Thoracic aorta (tissue), 2 donors: ENCODE measurements at regions not wholly inside any gene's neighbourhood (a gene's known extent, or its start where the extent isn't known, plus 50 kb on each side); places are given as distances from the start of the nearest gene placed in this dataset.

ENCODE experiments used
- ATAC-seq: fragments of 150-250 bp; one replicate; pipeline ENCODE4 v1.8.0; 2017; ENCODE audit warnings: low read depth; ENCODE audit not compliant: insufficient number of reproducible peaks, low FRiP score
- DNase-seq: peaks from one replicate; pipeline ENCODE4 v3.0.0-alpha.2; 2020; ENCODE audit warnings: low spot score
- H3K27ac ChIP-seq, 2 donors: fragments of 200-600 bp; sonication (generic); 1 replicate in 1 of 2; 2 replicates in 1 of 2; pipeline ENCODE4 v1.5.1; 2016; ENCODE audit warnings: mild to moderate bottlenecking in 2 of 2, moderate library complexity in 2 of 2
- H3K27me3 ChIP-seq: fragments of 200-600 bp; sonication (generic); replicated peaks from 2 replicates; pipeline ENCODE4 v1.6.0; 2016; ENCODE audit warnings: mild to moderate bottlenecking; ENCODE audit not compliant: insufficient read depth
- H3K36me3 ChIP-seq: fragments of 200-600 bp; sonication (generic); one replicate; pipeline ENCODE4 v1.5.1; 2016
- H3K4me1 ChIP-seq, 2 donors: fragments of 200-600 bp; sonication (generic); 1 replicate in 1 of 2; 2 replicates in 1 of 2; pipeline versions ENCODE4 v1.5.1 to v1.6.0; 2016; ENCODE audit warnings: low read depth in 2 of 2, mild to moderate bottlenecking in 1 of 2; ENCODE audit not compliant: control insufficient read depth in 1 of 2
- H3K4me3 ChIP-seq: fragments of 200-600 bp; sonication (generic); 2 replicates; pipeline ENCODE4 v1.5.1; 2016; ENCODE audit warnings: mild to moderate bottlenecking
- H3K9me3 ChIP-seq: fragments of 200-600 bp; sonication (generic); 2 replicates; pipeline ENCODE4 v1.5.1; 2016
- TF ChIP-seq, protein P1 (sequence below): fragments of 200-600 bp; sonication (generic); IDR thresholded peaks from one replicate; pipeline ENCODE4 v1.5.1; 2019; ENCODE audit warnings: antibody characterized with exemption

DNA sequence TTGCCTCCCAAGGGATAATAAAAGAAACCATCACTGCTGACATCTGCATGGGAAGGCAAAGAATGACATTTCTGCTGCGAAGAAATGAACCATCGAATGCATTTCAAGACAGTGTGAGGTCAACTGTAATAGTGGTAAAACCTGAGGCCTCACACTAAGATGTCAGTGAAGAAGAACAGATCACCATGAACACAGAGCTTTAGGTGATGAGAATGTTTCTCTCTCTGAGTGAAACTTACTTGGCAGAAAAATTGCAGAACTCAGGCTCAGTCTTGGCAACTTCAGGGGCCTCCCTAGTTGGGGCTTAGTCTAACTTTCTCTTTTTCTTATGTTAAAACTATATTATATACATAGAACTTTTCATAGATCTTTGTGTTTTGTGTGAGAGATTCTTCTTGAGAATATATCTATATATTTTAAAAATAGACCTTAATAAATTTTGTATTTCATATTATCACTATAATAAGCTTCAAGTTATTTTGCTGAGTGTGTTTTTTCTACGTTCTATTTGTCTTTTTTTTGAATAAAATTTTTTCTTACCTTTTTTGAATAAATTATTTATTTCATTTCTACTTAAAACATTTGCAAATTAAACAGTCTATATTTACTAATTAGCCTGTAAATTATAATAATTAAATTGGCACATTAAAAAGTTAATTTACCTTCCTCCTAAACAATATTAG lies 427.5 kb upstream of the TRIB2 start:
- H3K27ac ChIP-seq, result no peak overlapping the region
- DNase-seq (no peak), ATAC-seq (no peak)
- H3K36me3 ChIP-seq, result no peaks in the 10 kb centered on the region
- H3K9me3 ChIP-seq, result no peaks in the 10 kb centered on the region
- TF ChIP-seq, protein P1, sequence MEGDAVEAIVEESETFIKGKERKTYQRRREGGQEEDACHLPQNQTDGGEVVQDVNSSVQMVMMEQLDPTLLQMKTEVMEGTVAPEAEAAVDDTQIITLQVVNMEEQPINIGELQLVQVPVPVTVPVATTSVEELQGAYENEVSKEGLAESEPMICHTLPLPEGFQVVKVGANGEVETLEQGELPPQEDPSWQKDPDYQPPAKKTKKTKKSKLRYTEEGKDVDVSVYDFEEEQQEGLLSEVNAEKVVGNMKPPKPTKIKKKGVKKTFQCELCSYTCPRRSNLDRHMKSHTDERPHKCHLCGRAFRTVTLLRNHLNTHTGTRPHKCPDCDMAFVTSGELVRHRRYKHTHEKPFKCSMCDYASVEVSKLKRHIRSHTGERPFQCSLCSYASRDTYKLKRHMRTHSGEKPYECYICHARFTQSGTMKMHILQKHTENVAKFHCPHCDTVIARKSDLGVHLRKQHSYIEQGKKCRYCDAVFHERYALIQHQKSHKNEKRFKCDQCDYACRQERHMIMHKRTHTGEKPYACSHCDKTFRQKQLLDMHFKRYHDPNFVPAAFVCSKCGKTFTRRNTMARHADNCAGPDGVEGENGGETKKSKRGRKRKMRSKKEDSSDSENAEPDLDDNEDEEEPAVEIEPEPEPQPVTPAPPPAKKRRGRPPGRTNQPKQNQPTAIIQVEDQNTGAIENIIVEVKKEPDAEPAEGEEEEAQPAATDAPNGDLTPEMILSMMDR, result no peak
- H3K4me3 ChIP-seq, result no peak overlapping the region
- H3K27me3 ChIP-seq, result no peaks in the 10 kb centered on the region
- H3K4me1 ChIP-seq, result peaks cover 0 to 13% of the 10 kb centered on the region in 2 donors

GRCh38 chr2:12291303-12291702 lies 425.4 kb upstream of the TRIB2 start:
- Histone ChIP-seq H3K27me3 (no peaks in the 10 kb centered on the region), H3K9me3 (no peaks in the 10 kb centered on the region), H3K4me1 (peaks cover 0 to 13% of the 10 kb centered on the region in 2 donors), H3K27ac (no peak overlapping the region), H3K36me3 (no peaks in the 10 kb centered on the region), H3K4me3 (no peak overlapping the region)
- no peak for DNase-seq
- ATAC-seq, result no peak
- TF ChIP-seq, protein P1, result no peak

- no peak overlapping the region for H3K4me3 ChIP-seq
- H3K9me3 ChIP-seq, result no peaks in the 10 kb centered on the region
- DNase-seq (no peak), ATAC-seq (no peak)
- H3K27ac ChIP-seq, result no peak overlapping the region
- TF ChIP-seq, protein P1, result no peak
- H3K4me1 ChIP-seq, result no peaks in the 10 kb centered on the region
- no peaks in the 10 kb centered on the region for H3K27me3 ChIP-seq
- H3K36me3 ChIP-seq, result no peaks in the 10 kb centered on the region
Observed at GRCh38 chr2:12293874-12294273, 422.9 kb upstream of the TRIB2 start.

- ATAC-seq (no peak), DNase-seq (no peak)
- Histone ChIP-seq H3K9me3 (no peaks in the 10 kb centered on the region), H3K27me3 (no peaks in the 10 kb centered on the region), H3K36me3 (no peaks in the 10 kb centered on the region), H3K4me3 (no peak overlapping the region), H3K4me1 (peaks cover 3 to 10% of the 10 kb centered on the region in 2 donors), H3K27ac (no peak overlapping the region)
- TF ChIP-seq, protein P1, result no peak
Observed at GRCh38 chr2:12295856-12296519, 420.7 kb upstream of the TRIB2 start.

- ATAC-seq (no peak), DNase-seq (no peak)
- H3K27me3 ChIP-seq, result no peaks in the 10 kb centered on the region
- H3K36me3 ChIP-seq, result no peaks in the 10 kb centered on the region
- peaks cover 3 to 10% of the 10 kb centered on the region in 2 donors for H3K4me1 ChIP-seq
- H3K9me3 ChIP-seq, result no peaks in the 10 kb centered on the region
- no peak overlapping the region for H3K27ac ChIP-seq
- H3K4me3 ChIP-seq, result no peak overlapping the region
- TF ChIP-seq, protein P1, result no peak
Observed at GRCh38 chr2:12296915-12297314, 419.8 kb upstream of the TRIB2 start.
